Adrenal gland (tissue), 5 donors: ENCODE measurements at regions not wholly inside any gene's neighbourhood (a gene's known extent, or its start where the extent isn't known, plus 50 kb on each side); places are given as distances from the start of the nearest gene placed in this dataset.

Source experiments
- POLR2A ChIP-seq, 2 donors: fragments of 450-650 bp; IDR thresholded peaks; one replicate each; pipeline ENCODE4 v1.6.1; 2017; ENCODE audit warnings: antibody characterized with exemption in 2 of 2, mild to moderate bottlenecking in 2 of 2, moderate library complexity in 1 of 2
- TF ChIP-seq, protein P1 (sequence below), 6 experiments: fragments of 450-650 bp in 4 of 6; fragments of 200-600 bp in 2 of 6; sonication (generic) in 1 of 6; IDR thresholded peaks; 1 replicate in 5 of 6; 2 replicates in 1 of 6; pipeline versions ENCODE4 v1.5.1 to v1.8.0; 2016 to 2021; ENCODE audit warnings: antibody characterized with exemption in 6 of 6, mild to moderate bottlenecking in 2 of 6, moderate library complexity in 1 of 6
- donor health status: DM: no; HTN: no; CAD: no.

DNA sequence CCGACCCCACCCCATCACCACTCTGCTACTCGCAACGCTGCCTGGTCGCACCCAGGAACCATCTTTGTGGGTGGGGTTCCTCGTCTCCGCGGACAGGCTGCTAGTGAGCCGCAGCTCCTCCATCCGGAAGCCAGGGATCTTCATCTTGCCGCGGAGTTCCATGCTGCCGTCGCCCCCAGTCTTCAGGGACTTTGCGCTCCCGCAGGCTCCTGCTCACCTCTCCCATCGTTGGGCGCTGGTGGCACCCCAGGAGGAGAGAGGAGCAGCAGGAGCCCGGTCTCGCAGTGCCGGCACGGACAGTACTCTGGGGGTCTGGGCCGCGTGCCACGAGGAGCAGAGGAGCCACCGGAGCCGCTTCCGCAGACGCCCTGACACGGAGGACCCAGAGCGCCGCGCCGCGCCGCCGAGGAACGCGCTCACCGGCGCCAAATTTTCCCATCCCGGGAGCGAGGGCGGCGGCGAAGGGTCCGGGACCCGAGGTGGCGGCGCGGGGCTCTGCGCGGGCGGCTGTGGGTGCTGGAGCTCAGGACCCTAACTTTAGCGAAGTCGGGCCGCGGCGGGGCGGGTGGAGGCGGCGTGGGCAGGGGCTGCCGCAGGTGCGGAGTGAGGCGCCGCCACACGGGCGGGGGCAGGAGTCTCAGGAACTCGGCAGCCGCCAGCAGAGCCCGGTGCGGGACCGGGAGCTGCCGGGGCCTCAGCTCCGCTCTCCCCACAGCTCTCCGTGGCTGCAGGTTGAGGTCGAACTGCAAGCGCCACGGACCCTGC lies 750.1 kb upstream of the SORCS1 start:
- no peak for TF ChIP-seq POLR2A (IDR thresholded peaks at IDR 0.05)
- TF ChIP-seq, protein P1, sequence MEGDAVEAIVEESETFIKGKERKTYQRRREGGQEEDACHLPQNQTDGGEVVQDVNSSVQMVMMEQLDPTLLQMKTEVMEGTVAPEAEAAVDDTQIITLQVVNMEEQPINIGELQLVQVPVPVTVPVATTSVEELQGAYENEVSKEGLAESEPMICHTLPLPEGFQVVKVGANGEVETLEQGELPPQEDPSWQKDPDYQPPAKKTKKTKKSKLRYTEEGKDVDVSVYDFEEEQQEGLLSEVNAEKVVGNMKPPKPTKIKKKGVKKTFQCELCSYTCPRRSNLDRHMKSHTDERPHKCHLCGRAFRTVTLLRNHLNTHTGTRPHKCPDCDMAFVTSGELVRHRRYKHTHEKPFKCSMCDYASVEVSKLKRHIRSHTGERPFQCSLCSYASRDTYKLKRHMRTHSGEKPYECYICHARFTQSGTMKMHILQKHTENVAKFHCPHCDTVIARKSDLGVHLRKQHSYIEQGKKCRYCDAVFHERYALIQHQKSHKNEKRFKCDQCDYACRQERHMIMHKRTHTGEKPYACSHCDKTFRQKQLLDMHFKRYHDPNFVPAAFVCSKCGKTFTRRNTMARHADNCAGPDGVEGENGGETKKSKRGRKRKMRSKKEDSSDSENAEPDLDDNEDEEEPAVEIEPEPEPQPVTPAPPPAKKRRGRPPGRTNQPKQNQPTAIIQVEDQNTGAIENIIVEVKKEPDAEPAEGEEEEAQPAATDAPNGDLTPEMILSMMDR (IDR thresholded peaks at IDR 0.05): no peak
